HG03025 (cell line): ENCODE measurements at regions not wholly inside any gene's neighbourhood (a gene's known extent, or its start where the extent isn't known, plus 50 kb on each side); places are given as distances from the start of the nearest gene placed in this dataset.

Source experiments
- ATAC-seq: cut with Tn5 transposase; IDR thresholded peaks from one replicate; pipeline ENCODE4 v1.9.1; 2021; ENCODE audit warnings: mild to moderate bottlenecking, moderate library complexity; ENCODE audit not compliant: unreplicated experiment, low FRiP score

DNA sequence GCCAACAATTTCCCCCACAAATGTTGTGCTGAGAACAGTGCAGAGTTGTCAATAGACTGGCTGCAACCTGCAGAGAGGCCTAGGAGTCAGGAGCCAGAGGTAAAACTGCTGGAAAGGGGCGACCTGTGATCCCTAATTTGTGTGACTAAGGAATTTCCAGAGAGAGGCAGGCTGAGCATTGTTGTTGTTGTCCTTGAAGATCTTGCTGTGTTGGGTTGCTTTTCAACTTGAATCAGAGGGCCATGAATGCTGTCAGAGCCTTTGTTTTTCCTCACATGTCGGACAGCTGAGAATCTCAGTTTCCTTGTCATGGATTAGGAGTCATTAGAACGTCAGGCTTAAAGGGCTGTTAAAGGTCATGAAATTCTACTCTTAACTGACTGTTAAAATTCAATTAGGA is 134.6 kb upstream of the ASTN2 start:
- no peak for ATAC-seq

DNA sequence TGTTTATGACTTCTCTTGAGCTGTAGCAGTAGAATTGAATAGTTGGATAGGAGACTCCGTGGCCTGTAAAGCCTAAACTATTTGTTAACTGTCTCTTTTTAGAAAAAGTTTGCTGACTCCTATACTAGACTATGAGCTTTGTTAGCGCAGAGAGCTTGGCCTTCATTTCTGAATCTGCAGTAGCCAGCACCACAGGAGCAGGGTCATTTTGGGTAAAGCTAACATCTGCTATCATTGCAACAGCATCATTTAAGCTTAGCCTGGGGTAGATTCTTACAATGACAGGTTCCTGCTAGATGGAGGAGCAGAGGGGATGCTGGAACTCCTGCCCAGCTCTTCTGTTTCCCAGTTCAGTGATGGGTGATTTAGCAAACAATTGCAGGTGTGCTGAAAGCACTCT is 133.7 kb upstream of the ASTN2 start:
- ATAC-seq, result no peak

DNA sequence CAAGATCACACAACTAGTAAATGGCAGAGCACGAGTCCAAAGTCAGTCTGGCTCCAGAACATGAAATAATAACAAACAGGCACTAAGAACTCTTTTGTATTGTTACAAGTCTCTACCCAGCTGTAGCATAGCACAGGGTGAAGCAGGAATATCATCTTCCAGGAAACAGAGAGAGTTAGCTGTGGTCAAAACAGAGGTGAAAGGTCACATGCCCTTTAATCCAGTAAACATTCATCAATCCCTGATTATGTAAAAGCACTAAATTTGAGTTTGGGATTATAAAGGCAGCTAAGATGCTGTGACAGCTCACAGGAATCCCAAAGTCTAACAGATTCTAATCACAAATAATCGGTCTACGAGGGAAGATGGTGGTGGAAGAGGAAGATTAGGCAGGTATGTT is 133.0 kb upstream of the ASTN2 start:
- ATAC-seq, result no peak

DNA sequence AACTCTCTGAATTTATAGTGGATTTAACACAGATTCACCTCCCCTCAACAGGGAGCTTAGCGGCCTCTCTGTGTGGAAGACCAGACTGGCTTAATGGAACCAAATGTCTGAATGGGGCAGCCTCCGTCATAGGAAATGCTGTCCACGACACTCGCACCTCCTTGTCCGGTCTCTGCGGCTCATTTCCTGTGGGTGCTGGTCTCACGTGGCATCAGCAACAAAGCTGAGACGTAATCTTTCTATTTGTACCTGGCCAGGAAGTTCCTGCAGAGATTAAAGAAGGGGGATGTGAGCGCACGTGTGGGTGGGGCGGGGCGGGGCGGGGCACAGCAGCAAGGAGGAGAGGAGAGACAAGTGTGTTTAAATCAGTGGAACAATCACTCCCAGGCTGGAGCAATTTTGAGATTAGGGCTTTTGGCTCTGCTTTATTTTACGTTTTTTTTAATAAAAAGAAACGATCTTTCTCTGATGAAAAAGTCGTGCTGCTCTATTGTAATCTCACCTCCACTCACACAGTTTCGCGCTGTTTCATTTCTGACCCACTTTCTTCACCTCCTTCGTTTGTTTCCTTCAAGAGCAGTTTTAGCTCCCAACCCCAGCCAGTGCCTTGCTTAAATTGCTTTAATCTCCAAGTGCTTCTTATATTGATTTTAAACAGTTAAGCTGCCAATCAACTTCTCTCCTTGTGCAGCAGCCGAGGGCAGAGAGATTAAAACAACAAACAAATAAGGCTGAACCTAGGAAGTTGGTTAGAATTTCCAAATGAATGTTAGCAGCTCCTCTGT is 132.2 kb upstream of the ASTN2 start:
- no peak for ATAC-seq

DNA sequence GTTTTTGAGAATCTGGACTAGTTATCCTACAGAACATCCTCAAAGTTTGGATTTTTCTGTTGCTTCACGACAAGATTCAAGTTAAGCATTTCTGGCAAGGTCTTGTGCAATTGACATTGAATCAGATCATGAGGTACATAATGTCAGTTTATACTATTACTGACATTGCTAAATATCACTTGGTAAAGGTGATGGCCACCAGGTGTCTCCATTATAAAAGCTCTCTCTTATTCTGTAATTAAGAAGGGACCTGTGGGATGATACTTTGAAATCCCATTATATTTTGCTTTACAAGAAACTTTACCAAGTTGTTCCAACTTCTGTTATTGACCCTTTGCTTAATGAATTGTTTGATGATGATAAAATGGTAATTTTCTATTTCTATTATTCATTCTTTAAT is 131.0 kb upstream of the ASTN2 start:
- no peak for ATAC-seq

DNA sequence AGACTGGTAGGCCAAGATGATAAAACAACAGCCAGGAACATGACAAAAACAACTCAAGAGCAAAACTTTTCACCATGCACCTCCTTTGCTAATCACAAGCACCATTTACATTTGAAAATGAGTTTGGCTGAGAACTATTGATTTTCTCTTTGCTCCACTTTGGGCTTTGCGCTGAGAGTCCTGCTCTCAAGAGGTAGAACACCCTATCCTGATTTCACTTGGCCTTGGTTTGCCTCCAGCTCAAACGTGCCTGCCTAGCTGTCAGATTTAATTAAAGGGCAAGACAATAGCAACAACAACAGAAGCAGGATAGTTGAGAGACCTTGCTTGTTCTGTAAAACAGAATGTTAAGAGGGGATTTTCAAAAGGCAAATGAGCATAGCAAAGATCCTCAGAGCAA is 128.2 kb upstream of the ASTN2 start:
- ATAC-seq, result no peak

DNA sequence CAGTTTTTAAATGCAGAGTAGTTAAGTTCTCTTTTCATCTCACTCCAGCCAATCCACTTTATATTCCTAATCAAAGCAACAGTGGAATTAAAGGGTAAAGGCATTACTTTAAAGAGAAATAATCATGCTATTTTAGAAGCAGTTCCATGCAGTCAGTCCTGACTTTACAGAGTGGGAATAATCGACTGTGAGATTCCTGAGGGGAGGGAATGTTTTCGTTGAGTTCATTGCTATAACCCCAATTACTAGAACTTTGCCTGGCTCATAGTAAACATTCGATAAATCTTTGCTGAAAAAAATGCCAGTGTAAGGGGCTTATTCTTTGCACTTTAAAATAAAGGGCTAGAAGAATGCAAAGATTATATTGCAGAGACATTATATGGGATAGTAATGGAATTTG is 127.2 kb upstream of the ASTN2 start:
- ATAC-seq, result no peak

DNA sequence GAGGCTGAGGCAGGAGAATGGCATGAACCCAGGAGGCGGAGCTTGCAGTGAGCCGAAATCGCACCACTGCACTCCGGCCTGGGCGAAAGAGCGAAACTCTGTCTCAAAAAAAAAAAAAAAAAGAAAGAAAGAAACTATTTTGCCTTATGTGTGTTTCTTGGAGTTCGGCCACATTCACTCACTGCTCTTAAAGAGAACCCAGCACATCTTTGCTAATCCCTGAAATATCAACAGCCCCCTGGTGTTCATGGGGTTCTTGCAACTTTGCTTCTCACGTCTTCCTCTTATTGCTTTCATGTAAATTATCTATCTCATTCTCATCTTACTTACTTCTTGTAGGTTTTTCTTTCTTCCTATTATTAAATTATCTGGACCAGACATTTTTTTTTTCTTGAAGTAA is 126.3 kb upstream of the ASTN2 start:
- no peak for ATAC-seq

DNA sequence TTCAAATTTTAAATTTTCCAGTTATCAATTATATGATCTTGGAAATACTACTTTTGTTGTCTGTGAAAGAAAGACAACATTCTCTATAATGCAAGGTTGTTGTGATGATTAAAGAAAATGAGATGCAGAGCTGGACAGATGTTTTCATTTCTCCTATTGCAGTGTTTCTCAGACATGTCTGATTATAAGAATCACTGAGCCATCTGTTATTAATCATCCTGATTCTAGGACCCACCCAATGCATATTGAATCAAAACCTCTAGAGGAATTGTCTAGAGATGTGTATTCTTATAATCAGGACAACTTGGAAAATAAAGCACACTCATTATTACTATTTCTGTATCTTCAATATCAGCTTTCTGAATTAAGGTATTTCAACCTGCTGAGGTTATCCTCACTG is 121.1 kb upstream of the ASTN2 start:
- ATAC-seq, result no peak

DNA sequence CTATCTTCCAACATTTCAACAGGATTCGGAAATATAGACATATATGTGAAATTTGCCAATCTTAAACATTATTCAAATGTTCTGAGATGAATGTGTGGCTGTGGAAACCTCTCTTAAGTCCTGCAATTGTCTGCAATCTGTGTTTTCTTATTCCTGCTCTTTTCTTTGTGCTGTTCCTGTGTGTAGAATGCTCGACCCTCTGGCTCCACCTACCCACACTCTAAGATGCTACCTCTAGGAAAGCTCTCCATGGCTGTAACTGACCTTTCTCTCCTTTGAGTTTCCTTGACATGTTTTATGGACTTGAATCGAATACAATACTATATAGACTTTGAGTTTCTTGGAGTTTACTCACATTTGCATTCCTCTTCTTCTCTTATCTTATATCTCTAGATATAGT is 120.6 kb upstream of the ASTN2 start:
- ATAC-seq, result no peak

DNA sequence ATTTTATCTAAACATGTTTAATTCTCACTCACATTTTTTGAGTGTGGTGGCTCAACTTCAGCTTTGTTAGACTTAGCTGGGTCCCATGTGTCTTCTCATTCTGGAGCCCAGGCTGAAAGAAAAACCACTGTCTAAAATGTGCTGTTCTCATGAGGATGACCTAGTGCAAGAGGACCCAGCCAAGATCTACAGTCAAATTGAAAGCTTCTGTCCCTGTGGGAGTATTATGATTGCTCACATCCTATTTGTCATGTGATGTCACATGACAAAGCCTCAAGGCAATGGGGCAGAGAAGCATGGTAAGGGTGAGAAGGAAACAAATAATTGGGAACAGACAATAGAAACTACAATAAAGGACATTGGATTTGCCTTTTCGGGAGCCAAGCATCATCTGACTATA is 113.4 kb upstream of the ASTN2 start:
- ATAC-seq, result no peak

DNA sequence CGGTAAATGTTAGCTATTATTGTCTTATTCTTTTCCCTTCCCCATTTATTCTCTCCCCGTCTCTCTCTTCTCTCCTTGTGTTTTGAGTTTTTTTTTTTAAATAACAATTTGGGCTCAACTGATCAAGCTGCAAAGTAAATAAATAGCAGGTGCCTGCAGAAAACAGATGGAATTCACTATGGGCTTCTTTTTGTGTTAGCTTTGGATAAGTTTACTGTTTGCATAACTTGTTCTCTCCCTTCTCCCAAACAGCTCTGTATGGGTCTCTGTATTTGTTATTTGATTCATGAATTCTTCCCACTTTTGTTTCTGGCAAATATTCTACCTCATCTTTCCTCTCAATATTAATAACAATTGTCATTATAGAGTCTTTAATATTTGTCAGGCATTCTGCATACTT is 111.8 kb upstream of the ASTN2 start:
- no peak for ATAC-seq

DNA sequence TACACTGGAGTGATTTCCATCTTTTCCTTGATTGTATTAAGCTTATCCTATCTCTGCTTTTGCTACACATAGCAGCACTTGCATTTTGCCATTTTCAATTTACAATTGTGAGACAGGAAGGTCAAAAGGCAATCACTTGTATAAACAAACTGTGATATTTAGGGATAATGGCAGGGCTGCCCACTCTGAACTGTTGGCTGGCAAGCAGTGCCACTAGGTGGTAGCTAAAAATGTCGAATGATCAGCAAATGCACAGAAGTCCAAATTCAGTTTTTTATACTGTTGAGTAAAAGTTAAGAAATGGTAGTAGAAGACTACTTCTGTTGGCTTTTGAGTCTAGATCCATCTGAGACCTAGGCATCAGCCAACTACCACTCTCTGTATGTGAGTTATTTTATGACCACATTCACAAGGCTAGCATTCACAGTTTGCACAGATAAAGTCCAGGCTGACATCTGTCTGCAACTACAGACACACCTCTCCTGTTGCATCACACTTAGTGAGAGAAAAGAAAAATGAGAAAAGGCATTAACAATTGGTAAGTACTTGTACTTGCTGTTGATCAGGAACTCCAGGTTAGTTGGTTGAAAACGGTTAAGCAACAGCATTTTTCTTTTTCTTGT is 108.8 kb upstream of the ASTN2 start:
- no peak for ATAC-seq

DNA sequence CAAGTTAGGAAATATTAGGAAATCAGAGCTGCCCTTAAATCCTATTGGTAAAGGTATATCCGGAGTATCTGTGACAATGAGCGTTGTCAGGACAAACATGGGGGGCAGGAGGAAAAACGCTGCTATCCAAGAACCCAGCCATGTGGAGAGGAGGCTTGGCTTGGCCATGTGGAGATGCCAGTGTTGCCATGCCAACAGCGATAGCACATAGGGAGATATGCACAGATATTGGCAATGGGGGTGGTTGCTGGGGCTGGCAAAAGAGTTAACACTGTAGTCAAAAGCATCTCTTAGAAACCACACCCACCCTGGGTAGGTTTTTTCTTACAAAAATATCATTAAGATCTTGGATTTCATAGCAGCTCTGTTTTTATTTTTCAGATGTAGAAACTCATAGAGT is 106.4 kb upstream of the ASTN2 start:
- no peak for ATAC-seq

DNA sequence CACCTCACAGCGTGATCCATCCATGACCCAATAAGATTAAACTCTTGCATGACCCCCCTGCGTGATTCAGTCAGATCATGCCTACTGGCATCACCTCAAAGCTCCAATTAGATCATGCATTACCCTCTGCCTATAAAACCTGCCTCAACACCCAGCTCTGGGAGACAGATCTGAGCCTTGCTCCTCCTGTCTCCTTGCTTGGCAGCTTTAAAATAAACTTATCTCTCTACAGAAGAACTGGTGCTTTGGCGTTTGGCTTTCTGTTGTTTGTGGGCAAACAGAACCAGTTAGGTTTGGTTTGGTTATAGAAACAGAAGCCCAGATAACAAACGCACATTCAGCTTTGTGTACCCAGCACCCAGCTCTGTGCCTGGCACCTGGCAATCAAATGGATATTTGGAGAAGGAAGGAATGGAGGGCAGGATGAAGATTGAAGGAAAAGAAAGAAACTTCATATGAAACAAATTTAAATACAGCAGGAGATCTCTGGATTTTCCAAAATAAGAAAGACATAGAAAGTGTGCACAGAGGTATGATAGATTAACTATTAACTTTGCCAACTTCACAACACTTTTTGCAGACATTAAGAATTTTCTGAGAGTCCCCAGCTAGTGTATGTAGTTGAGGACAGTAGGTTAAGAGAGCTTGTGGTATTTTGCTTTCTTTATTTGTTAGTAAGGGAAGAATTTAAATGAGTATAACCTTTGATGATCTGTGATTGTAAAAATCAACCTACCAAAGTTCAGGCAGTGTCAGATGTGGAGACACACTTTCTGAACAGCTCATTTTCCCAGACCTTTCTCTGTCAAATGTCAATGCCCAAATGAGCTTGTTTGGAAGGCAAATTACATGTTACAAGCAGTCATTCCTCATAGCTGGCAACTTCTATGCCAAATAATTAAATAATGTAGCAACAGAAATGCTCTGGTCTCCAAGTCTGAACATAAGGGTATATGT is 102.1 kb upstream of the ASTN2 start:
- ATAC-seq, result no peak

DNA sequence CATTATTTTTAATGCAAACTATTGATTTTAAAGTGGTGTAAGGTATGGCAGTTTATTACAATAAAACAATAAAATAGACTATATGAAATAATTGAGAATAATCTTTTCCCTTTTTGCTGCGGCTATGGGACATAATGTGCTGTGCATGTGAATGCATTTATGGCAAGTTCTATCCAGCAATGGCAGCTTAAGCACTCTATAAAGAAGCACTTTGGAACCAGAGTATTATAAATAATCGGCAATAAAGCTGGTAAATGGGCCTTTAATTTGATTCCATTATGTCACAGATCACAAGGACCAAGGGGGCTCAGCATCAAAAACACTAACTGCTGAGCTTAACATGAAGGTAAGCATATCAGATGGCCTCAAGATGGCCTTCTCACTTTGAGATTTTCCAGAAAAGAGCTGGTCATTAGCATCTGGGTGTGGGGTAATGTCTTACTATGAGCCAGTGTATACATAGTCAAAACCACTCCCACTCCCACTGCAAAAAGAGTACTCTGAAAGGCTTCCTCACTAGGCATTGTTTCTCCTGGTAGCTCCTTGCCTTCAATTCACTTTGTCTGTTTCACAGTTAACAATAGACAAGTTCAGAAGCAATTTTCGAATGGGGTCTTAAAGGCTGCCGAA is 97.1 kb upstream of the ASTN2 start:
- no peak for ATAC-seq

DNA sequence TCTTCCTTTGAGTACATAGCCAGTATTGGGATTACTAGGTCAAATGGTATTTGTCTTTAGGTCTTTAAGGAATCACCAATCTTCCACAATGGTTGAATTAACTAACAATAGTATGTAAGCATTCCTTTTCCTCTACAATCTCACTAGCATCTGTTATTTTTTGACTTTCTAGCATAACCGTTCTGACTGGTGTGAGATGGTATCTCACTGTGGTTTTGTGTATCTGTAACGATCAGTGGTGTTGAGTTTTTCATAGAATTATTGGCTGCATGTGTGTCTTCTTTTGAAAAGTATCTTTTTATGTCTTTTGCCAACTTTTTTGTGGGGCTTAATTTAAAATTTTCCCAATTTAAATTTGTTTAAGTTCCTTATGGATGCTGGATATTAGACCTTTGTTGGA is 81.5 kb upstream of the ASTN2 start:
- ATAC-seq, result no peak

DNA sequence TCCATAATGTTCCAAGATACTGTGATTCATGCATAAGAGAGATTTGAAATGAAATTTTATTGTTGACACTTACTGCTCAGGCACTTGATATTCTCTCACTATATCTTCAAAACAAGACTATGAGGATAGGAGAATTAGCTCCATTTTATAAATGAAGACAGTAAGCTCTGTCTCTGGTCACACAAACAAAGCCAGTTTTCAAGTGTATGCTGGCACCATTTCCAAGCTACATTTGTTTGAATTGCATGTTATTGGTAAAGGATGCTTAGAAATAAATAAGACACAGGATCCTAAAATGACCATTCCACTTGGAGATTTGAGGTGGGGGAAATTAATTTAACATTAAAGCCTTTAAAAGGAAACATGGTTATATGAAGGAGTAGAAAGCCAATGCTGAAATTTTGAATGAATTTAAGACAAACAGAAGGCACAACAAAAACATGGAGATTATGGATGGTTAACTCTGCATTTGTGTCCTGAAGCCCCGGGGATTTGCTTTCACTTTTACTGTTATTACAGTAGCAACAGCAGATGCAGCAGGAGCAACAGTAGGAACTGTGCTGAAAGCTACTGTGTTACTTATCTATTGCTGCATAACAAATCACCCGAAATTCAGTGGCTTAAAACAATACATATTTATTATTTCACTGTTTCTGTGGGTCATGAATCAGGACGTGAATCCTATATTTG is 79.7 kb upstream of the ASTN2 start:
- no peak for ATAC-seq

DNA sequence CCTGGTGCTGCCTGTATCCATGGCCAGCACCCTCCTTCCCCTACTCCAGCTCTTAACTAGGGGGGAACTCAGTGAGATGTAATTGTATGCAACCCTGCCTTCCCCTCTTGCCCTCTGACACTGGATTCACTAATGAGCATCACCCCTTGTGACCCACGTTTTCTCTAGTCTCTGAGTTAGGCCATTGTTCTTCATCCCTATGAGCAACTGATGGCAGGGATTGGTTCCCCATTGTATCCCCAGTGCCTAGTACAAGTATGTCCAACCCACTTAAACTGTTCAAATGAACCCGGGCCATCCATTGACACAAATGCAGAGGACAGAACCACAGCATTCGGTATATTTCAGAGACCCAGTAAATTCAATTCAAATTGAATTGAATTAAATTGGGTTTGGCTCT is 77.6 kb upstream of the ASTN2 start:
- ATAC-seq, result no peak

DNA sequence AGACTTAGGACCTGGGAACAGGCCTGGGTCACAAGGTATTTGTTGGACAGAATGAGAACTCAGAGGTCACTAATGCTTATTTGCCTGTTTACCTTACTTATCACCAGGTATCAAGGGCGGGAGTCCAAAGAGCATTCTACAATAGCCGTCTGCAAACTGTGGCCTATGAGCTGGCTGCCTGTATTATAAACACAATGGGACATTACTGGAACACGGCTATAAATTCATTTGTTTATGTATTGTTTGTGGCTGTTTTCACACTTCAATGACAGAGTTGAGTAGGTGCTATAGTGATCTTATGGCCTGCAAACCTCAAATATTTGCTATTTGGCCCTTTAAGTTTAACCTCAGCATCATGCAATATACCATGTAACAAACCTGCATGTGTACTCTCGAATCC is 76.6 kb upstream of the ASTN2 start:
- ATAC-seq, result no peak
